ENCODE measurements at regions not wholly inside any gene's neighbourhood (a gene's known extent, or its start where the extent isn't known, plus 50 kb on each side); places are given as distances from the start of the nearest gene placed in this dataset.
"Not testable (repeated sequence)": the region's sequence is repeated elsewhere in the genome, so short reads cannot be mapped to it uniquely, and the experiment has no call there.

DNA sequence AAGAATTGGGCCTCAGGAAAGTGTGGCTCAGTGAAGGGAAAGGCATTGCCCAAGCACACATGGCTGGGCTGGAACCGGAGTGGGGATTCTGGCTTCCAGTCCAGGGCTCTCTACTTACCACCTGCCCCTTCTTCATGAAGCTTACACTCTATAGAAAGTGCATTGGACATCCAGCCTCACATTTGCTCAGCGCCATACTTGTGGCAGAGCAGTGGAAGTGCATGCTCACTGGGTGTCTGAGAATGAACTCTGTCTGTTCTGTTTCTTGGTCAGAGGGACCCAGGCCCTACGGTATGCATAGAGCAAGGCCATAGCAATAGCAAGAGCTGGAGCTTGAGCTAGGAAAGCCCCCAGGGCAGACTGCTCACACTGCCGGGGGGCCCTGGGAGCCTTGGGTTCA lies 1253.5 kb downstream of the TYW1 start:
- no peak overlapping the region for H3K4me3 ChIP-seq (ENCODE audit: low read depth, low read length)
- TF ChIP-seq, protein P1, sequence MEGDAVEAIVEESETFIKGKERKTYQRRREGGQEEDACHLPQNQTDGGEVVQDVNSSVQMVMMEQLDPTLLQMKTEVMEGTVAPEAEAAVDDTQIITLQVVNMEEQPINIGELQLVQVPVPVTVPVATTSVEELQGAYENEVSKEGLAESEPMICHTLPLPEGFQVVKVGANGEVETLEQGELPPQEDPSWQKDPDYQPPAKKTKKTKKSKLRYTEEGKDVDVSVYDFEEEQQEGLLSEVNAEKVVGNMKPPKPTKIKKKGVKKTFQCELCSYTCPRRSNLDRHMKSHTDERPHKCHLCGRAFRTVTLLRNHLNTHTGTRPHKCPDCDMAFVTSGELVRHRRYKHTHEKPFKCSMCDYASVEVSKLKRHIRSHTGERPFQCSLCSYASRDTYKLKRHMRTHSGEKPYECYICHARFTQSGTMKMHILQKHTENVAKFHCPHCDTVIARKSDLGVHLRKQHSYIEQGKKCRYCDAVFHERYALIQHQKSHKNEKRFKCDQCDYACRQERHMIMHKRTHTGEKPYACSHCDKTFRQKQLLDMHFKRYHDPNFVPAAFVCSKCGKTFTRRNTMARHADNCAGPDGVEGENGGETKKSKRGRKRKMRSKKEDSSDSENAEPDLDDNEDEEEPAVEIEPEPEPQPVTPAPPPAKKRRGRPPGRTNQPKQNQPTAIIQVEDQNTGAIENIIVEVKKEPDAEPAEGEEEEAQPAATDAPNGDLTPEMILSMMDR (IDR thresholded peaks at IDR 0.05; ENCODE audit: low read depth, low read length) = no peak

DNA sequence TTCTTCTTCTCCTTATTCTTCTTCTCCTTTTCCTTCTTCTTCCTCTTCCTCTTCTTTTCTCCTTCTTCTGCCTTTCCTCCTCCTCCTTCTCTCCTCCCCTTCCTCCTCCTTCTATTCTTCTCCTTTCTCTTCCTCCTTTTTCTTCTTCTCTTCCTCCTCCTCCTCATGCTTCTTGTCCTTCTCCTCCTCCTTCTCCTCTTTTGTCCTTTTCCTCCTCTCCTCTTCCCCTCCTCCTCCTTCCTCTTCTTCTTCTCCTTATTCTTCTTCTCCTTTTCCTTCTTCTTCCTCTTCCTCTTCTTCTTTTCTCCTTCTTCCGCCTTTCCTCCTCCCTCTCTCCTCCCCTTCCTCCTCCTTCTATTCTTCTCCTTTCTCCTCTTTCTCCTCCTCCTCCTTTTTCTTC lies 1258.2 kb downstream of the TYW1 start:
- not testable (repeated sequence) for H3K4me3 ChIP-seq (ENCODE audit: low read depth, low read length)

DNA sequence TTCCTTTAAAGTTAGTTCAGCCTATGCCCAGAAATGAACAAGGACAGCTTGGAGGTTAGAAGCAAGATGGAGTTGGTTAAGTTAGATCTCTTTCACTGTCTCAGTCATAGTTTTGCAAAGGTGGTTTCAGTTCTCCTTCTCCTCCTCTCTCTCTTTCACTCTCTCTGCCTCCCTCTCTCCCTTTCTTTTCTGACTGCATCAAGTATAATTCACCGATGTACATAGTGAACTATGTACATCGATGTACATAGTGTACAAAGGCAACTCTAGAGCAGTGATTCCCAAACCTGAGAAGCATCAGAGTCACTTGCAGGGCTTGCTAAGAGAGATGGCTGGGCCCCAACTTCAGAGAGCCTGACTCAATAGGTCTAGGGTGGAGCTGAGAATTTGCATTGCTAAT lies 1259.7 kb downstream of the TYW1 start:
- TF ChIP-seq, protein P1 (IDR thresholded peaks at IDR 0.05; ENCODE audit: low read depth, low read length) = no peak
- no peak overlapping the region for H3K4me3 ChIP-seq (ENCODE audit: low read depth, low read length)

DNA sequence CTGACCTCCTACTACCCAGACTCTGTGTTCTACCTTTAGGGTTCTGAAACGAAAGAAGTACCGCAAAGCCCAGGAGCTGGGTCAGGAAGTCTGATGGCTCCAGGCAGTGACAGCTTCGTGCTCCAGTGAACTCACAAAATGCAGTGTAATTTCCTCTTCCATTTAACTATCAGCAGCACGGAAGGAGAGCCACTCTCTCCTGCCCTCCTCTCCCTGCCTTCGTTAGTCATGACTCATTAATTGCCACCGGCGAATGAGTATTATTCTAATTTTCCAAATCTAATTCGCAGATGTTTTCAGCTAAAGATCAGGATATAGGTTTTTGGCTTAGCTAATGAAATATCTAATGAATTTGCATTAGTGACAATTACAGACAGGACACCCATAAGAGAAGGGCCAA lies 1262.0 kb downstream of the TYW1 start:
- no peak overlapping the region for H3K4me3 ChIP-seq (ENCODE audit: low read depth, low read length)

DNA sequence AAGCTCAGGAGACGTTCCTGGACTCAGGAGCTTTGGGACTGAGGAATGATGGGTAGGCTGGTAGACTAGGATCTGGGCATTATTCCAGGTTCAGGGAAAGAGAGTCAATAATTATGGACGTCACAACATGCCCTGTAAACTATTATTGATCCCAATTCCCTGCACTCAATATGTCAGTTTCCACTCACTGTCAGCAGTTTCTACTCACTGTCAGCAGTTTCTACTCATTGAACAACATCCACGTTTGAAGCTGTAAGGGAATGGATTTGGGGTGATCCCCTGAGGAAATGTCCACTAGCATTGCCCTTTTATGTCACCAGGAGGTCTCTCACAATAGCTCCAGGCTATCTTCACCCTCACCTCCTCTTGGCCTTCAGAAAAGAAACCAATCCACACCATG lies 1268.6 kb downstream of the TYW1 start:
- TF ChIP-seq, protein P1 (IDR thresholded peaks at IDR 0.05; ENCODE audit: low read depth, low read length) = no peak
- H3K4me3 ChIP-seq (ENCODE audit: low read depth, low read length) = no peak overlapping the region

More for the DNA sequence above, 1262.0 kb downstream of the TYW1 start:
- TF ChIP-seq, protein P1 (IDR thresholded peaks at IDR 0.05; ENCODE audit: low read depth, low read length) = no peak

DNA sequence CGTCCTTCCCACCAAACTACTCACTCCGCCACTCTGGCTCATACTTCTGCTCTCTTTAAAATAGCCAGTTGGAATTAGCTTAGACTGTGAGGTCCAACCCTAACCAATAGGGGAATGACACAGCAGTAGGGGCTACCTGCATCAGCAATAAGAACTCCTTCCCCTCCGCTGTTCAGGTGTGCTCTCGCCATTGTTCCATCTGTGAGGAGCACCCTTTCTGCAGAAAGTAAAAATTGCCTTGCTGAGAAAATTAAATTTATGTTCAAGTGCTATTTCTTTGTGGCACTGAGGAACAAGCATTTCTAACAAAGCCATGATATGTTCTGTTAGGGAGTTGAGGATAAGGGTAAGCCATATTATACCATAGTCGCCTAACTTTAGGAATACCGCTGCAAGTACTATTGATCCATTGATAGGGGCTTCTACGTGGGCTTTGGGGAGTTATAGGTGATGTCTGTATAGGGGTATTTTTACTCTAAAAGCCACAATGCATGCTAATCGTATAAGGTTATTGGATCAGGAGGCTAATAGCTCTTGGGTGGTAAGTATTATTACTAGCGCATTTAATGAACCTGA lies 1269.5 kb downstream of the TYW1 start:
- no peak overlapping the region for H3K4me3 ChIP-seq (ENCODE audit: low read depth, low read length)
- TF ChIP-seq, protein P1 (IDR thresholded peaks at IDR 0.05; ENCODE audit: low read depth, low read length) = no peak

DNA sequence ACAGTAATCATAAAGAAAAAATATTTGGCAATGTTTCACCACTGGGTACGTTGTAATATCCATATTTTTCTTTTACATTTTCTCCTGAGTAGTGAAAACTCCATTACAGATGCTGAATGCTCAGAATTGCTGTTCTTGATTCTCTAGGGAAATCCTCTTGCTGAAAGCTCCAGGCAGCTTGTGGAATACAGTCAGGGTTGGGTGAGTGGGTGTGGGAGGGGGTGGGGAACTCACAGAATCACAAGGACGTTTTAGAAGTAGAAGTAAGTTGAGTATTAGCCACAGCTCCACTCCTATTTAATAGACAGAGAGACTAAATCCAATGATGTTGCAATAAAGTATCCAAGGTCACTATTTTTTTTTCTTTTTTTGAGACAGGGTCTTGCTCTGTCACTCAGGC lies 1270.9 kb downstream of the TYW1 start:
- TF ChIP-seq, protein P1 (IDR thresholded peaks at IDR 0.05; ENCODE audit: low read depth, low read length) = no peak
- no peak overlapping the region for H3K4me3 ChIP-seq (ENCODE audit: low read depth, low read length)

DNA sequence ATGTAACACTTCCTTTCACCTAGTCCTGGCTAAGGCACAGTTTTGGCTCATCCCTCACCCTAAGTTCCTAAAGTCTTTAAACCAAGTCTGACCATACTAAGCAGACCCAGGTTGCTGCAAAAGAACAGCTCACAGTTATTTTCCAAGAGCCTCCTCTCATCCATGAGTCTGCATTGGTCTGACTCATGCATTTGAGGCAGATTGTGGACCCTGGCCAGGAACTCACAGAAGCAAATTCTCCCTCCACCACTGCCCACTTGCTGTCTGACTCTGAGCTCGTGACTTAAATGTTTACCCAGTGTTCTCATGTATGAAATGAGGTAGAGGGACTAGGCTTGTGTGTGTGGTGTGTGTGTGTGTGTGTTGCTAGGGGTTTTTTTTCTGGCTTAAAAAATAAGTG lies 1272.8 kb downstream of the TYW1 start:
- TF ChIP-seq, protein P1 (IDR thresholded peaks at IDR 0.05; ENCODE audit: low read depth, low read length) = no peak
- H3K4me3 ChIP-seq (ENCODE audit: low read depth, low read length) = no peak overlapping the region
